ENCODE measurements at regions not wholly inside any gene's neighbourhood (a gene's known extent, or its start where the extent isn't known, plus 50 kb on each side); places are given as distances from the start of the nearest gene placed in this dataset.

DNA sequence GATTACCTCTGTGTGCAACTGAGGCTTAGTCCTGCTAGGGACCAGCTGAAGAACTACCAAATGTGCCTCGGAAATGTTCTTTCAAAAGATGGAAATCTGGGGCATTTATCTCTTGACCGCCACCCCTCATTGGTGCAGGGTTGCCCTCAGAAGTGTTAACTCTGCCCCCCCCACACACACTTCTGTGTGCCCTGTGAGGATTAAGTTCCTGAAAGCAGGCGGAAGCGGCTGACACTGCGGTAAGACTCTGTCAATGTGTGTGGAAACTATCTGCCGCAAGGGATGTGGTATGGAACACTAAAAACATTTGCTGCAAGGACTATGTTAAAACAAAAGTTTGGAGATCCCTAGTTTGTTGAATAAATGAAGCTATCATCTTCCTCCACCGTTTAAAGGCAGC is 106.9 kb upstream of the NDP start:
- BruUV-seq (replicated peaks) = no TSS peak
- Histone ChIP-seq H3K79me2 (ENCODE audit: insufficient read depth, low read length) (no peaks in the 10 kb centered on the region), H3K9me3 (ENCODE audit: control insufficient read depth in 1 of 2, insufficient read depth in 1 of 2, low read depth in 1 of 2, low read length in 2 of 2) (no peaks in the 10 kb centered on the region), H3K4me2 (ENCODE audit: low read length) (no peak overlapping the region), H4K20me1 (ENCODE audit: insufficient read depth) (no peaks in the 10 kb centered on the region), H3K9ac (ENCODE audit: low read length) (no peak overlapping the region), H3K36me3 (ENCODE audit: control insufficient read depth in 1 of 2, insufficient read depth in 2 of 2, low read length in 2 of 2) (no peaks in the 10 kb centered on the region), H2AFZ (ENCODE audit: low read depth, low read length, poor library complexity, severe bottlenecking) (no peak overlapping the region), H3K4me1 (ENCODE audit: control insufficient read depth in 1 of 2, insufficient read depth in 2 of 2, low read length in 2 of 2) (no peaks in the 10 kb centered on the region), H3K27ac (ENCODE audit: low read depth, low read length) (no peak overlapping the region), H3K9me2 (ENCODE audit: insufficient read depth) (no peaks in the 10 kb centered on the region), H3K27me3 (ENCODE audit: insufficient read depth, low read length) (no peaks in the 10 kb centered on the region), H3K4me3 (replicated peaks in 1 of 2; ENCODE audit: low read depth in 1 of 2, low read length in 2 of 2) (no peak overlapping the region)
- ChIA-PET CTCF (no interaction called here), RAD21 (ENCODE audit: low non-redundant PET in 1 of 2, low total read pairs in 2 of 2, uncharacterized antibody in 2 of 2, unreplicated experiment in 2 of 2) (no interaction called here), POLR2A (no interaction called here)
- DNase-seq (ENCODE audit: low read depth, low spot score) (no peak), ATAC-seq (no peak)
- TF ChIP-seq ZNF274 (IDR thresholded peaks at IDR 0.05; ENCODE audit: low read depth, low read length) (no peak), RAD21 (IDR thresholded peaks at IDR 0.05; ENCODE audit: low read depth) (no peak), EZH2phosphoT487 (IDR thresholded peaks at IDR 0.05; ENCODE audit: borderline replicate concordance) (no peak), ATF3 (IDR thresholded peaks at IDR 0.05) (no peak), CBX3 (IDR thresholded peaks at IDR 0.05; ENCODE audit: low read depth) (no peak), ZFX (IDR thresholded peaks at IDR 0.05) (no peak), TCF7L2 (IDR thresholded peaks at IDR 0.05; ENCODE audit: borderline replicate concordance, extremely low read depth, insufficient read depth, insufficient read length) (no peak), FOSL1 (IDR thresholded peaks at IDR 0.05; ENCODE audit: low read depth) (no peak), SP1 (IDR thresholded peaks at IDR 0.05; ENCODE audit: low read depth) (no peak), SIN3A (IDR thresholded peaks at IDR 0.05; ENCODE audit: low read depth) (no peak)
- TF ChIP-seq, protein P1, sequence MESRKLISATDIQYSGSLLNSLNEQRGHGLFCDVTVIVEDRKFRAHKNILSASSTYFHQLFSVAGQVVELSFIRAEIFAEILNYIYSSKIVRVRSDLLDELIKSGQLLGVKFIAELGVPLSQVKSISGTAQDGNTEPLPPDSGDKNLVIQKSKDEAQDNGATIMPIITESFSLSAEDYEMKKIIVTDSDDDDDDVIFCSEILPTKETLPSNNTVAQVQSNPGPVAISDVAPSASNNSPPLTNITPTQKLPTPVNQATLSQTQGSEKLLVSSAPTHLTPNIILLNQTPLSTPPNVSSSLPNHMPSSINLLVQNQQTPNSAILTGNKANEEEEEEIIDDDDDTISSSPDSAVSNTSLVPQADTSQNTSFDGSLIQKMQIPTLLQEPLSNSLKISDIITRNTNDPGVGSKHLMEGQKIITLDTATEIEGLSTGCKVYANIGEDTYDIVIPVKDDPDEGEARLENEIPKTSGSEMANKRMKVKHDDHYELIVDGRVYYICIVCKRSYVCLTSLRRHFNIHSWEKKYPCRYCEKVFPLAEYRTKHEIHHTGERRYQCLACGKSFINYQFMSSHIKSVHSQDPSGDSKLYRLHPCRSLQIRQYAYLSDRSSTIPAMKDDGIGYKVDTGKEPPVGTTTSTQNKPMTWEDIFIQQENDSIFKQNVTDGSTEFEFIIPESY (IDR thresholded peaks at IDR 0.05; ENCODE audit: extremely low read depth, insufficient replicate concordance, low read length) = no peak
- TF ChIP-seq, protein P2, sequence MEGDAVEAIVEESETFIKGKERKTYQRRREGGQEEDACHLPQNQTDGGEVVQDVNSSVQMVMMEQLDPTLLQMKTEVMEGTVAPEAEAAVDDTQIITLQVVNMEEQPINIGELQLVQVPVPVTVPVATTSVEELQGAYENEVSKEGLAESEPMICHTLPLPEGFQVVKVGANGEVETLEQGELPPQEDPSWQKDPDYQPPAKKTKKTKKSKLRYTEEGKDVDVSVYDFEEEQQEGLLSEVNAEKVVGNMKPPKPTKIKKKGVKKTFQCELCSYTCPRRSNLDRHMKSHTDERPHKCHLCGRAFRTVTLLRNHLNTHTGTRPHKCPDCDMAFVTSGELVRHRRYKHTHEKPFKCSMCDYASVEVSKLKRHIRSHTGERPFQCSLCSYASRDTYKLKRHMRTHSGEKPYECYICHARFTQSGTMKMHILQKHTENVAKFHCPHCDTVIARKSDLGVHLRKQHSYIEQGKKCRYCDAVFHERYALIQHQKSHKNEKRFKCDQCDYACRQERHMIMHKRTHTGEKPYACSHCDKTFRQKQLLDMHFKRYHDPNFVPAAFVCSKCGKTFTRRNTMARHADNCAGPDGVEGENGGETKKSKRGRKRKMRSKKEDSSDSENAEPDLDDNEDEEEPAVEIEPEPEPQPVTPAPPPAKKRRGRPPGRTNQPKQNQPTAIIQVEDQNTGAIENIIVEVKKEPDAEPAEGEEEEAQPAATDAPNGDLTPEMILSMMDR (IDR thresholded peaks at IDR 0.05 in 2 of 3, conservative IDR thresholded peaks at IDR 0.05 in 1 of 3; ENCODE audit: borderline replicate concordance in 1 of 3, insufficient read depth in 1 of 3, low read depth in 2 of 3, low read length in 2 of 3) = no peak
- intact Hi-C loops (cut with micrococcal nuclease) = no loop called here
